ENCODE measurements at regions not wholly inside any gene's neighbourhood (a gene's known extent, or its start where the extent isn't known, plus 50 kb on each side); places are given as distances from the start of the nearest gene placed in this dataset.

GRCh38 chr2:196329959-196330358 is 158.6 kb upstream of the STK17B start:
- H3K4me2 ChIP-seq = no peak overlapping the region
- no peaks in the 10 kb centered on the region for H3K36me3 ChIP-seq
- no peak for TF ChIP-seq Cebpa-rat (IDR thresholded peaks at IDR 0.05)
- H3K27ac ChIP-seq = no peak overlapping the region
- no peaks in the 10 kb centered on the region for H3K27me3 ChIP-seq
- no peaks in the 10 kb centered on the region for H3K9me3 ChIP-seq
- H3K4me3 ChIP-seq = no peak overlapping the region
- H4K20me1 ChIP-seq = no peaks in the 10 kb centered on the region
- no peaks in the 10 kb centered on the region for H3K4me1 ChIP-seq
- H3K9ac ChIP-seq = no peak overlapping the region

GRCh38 chr2:196330645-196331044 is 159.3 kb upstream of the STK17B start:
- no peaks in the 10 kb centered on the region for H3K36me3 ChIP-seq
- H3K4me1 ChIP-seq = no peaks in the 10 kb centered on the region
- H3K9me3 ChIP-seq = no peaks in the 10 kb centered on the region
- no peaks in the 10 kb centered on the region for H3K27me3 ChIP-seq
- no peak overlapping the region for H3K9ac ChIP-seq
- no peak overlapping the region for H3K4me2 ChIP-seq
- H4K20me1 ChIP-seq = no peaks in the 10 kb centered on the region
- no peak overlapping the region for H3K4me3 ChIP-seq
- TF ChIP-seq Cebpa-rat (IDR thresholded peaks at IDR 0.05) = no peak
- no peak overlapping the region for H3K27ac ChIP-seq

GRCh38 chr2:196331143-196331542 is 159.8 kb upstream of the STK17B start:
- Histone ChIP-seq H3K4me2 (no peak overlapping the region), H3K27ac (no peak overlapping the region)
- no peak for TF ChIP-seq Cebpa-rat (IDR thresholded peaks at IDR 0.05)

GRCh38 chr2:196331851-196332250 is 160.5 kb upstream of the STK17B start:
- Histone ChIP-seq H3K9ac (no peak overlapping the region), H3K27ac (no peak overlapping the region), H3K4me1 (no peaks in the 10 kb centered on the region; the same call in 1 of the 2 replicates), H3K4me2 (no peak overlapping the region), H4K20me1 (no peaks in the 10 kb centered on the region), H3K4me3 (no peak overlapping the region), H3K27me3 (no peaks in the 10 kb centered on the region), H3K36me3 (no peaks in the 10 kb centered on the region), H3K9me3 (no peaks in the 10 kb centered on the region)
- no peak for TF ChIP-seq Cebpa-rat (IDR thresholded peaks at IDR 0.05)

More at GRCh38 chr2:196331143-196331542, 159.8 kb upstream of the STK17B start:
- no peaks in the 10 kb centered on the region for H3K4me1 ChIP-seq
- H3K4me3 ChIP-seq = no peak overlapping the region
- no peaks in the 10 kb centered on the region for H3K9me3 ChIP-seq
- no peaks in the 10 kb centered on the region for H3K36me3 ChIP-seq
- H3K9ac ChIP-seq = no peak overlapping the region
- no peaks in the 10 kb centered on the region for H4K20me1 ChIP-seq
- H3K27me3 ChIP-seq = no peaks in the 10 kb centered on the region

DNA sequence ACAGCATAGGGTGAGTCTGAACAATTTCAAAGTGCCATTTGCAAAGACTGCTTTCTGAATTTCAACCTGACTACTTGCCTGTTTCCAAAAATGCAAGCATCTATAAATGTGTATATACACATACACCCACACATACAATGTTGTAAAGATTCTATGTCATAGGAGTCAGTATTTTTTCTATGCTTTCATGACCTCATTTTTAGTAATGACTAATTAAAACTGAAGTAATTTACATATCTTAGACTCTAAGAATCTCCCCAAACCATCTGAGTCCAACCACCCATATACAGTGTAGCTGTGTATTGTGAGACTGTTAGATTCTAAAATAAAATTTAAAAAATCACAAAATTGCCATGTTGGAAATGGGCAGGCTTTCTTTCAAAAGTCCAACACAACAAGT is 162.0 kb upstream of the STK17B start:
- no peaks in the 10 kb centered on the region; the same call in 1 of the 2 replicates for H3K4me1 ChIP-seq
- H3K4me3 ChIP-seq = no peak overlapping the region
- no peaks in the 10 kb centered on the region for H3K27me3 ChIP-seq
- no peak overlapping the region for H3K27ac ChIP-seq
- no peaks in the 10 kb centered on the region for H3K36me3 ChIP-seq
- TF ChIP-seq Cebpa-rat (IDR thresholded peaks at IDR 0.05) = no peak
- no peaks in the 10 kb centered on the region for H3K9me3 ChIP-seq
- no peak overlapping the region for H3K4me2 ChIP-seq
- no peak overlapping the region for H3K9ac ChIP-seq
- H4K20me1 ChIP-seq = no peaks in the 10 kb centered on the region

GRCh38 chr2:196334710-196335109 is 163.3 kb upstream of the STK17B start:
- TF ChIP-seq Cebpa-rat (IDR thresholded peaks at IDR 0.05) = no peak
- H3K36me3 ChIP-seq = no peaks in the 10 kb centered on the region
- no peak overlapping the region for H3K9ac ChIP-seq
- H3K9me3 ChIP-seq = no peaks in the 10 kb centered on the region
- no peak overlapping the region for H3K27ac ChIP-seq
- no peaks in the 10 kb centered on the region; the same call in 1 of the 2 replicates for H3K4me1 ChIP-seq
- H3K27me3 ChIP-seq = no peaks in the 10 kb centered on the region
- H3K4me3 ChIP-seq = no peak overlapping the region
- H4K20me1 ChIP-seq = no peaks in the 10 kb centered on the region
- H3K4me2 ChIP-seq = no peak overlapping the region

- Histone ChIP-seq H3K36me3 (no peaks in the 10 kb centered on the region), H3K4me2 (no peak overlapping the region), H4K20me1 (no peaks in the 10 kb centered on the region), H3K9me3 (no peaks in the 10 kb centered on the region), H3K27me3 (no peaks in the 10 kb centered on the region), H3K4me3 (no peak overlapping the region), H3K4me1 (no peaks in the 10 kb centered on the region; the same call in 1 of the 2 replicates), H3K9ac (no peak overlapping the region), H3K27ac (no peak overlapping the region)
- no peak for TF ChIP-seq Cebpa-rat (IDR thresholded peaks at IDR 0.05)
These were observed 163.8 kb upstream of the STK17B start for GRCh38 chr2:196335221-196335634.

DNA sequence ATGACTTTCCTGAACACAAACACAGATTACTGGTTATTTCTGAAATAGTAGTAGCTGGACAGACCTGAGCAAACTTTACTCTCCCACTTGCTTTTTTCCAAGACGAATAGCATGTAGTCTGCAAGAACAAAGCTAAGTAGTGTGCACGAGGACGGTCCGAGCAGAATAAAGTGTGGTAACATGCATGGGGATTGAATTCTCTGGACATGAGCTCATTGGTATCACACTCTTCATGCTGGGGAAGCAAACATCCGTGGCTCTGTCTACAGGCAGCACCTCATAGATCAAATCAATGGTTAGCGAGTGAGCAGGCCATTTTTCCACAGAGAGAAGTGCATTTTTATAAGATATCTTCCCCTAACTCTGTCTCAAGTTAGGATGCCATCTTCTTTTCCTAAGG is 164.8 kb upstream of the STK17B start:
- H3K9ac ChIP-seq = no peak overlapping the region
- TF ChIP-seq Cebpa-rat (IDR thresholded peaks at IDR 0.05) = no peak
- no peaks in the 10 kb centered on the region for H3K36me3 ChIP-seq
- H3K4me2 ChIP-seq = no peak overlapping the region
- no peaks in the 10 kb centered on the region for H4K20me1 ChIP-seq
- no peak overlapping the region for H3K4me3 ChIP-seq
- H3K27me3 ChIP-seq = no peaks in the 10 kb centered on the region
- no peaks in the 10 kb centered on the region; the same call in 1 of the 2 replicates for H3K4me1 ChIP-seq
- no peaks in the 10 kb centered on the region for H3K9me3 ChIP-seq
- H3K27ac ChIP-seq = no peak overlapping the region

GRCh38 chr2:196336715-196337114 is 165.3 kb upstream of the STK17B start:
- no peaks in the 10 kb centered on the region for H3K9me3 ChIP-seq
- no peaks in the 10 kb centered on the region; the same call in 1 of the 2 replicates for H3K4me1 ChIP-seq
- no peak overlapping the region for H3K4me2 ChIP-seq
- no peaks in the 10 kb centered on the region for H3K36me3 ChIP-seq
- H3K4me3 ChIP-seq = no peak overlapping the region
- no peak overlapping the region for H3K27ac ChIP-seq
- H3K9ac ChIP-seq = no peak overlapping the region
- no peak for TF ChIP-seq Cebpa-rat (IDR thresholded peaks at IDR 0.05)
- no peaks in the 10 kb centered on the region for H4K20me1 ChIP-seq
- H3K27me3 ChIP-seq = no peaks in the 10 kb centered on the region

GRCh38 chr2:196337208-196337953 is 166.0 kb upstream of the STK17B start:
- Histone ChIP-seq H3K4me1 (no peaks in the 10 kb centered on the region; the same call in 1 of the 2 replicates), H3K27me3 (no peaks in the 10 kb centered on the region), H3K9ac (no peak overlapping the region), H3K9me3 (no peaks in the 10 kb centered on the region), H3K4me2 (no peak overlapping the region), H4K20me1 (no peaks in the 10 kb centered on the region), H3K4me3 (no peak overlapping the region), H3K36me3 (no peaks in the 10 kb centered on the region), H3K27ac (no peak overlapping the region)
- TF ChIP-seq Cebpa-rat (IDR thresholded peaks at IDR 0.05) = no peak
